ENCODE measurements at regions not wholly inside any gene's neighbourhood (a gene's known extent, or its start where the extent isn't known, plus 50 kb on each side); places are given as distances from the start of the nearest gene placed in this dataset.

DNA sequence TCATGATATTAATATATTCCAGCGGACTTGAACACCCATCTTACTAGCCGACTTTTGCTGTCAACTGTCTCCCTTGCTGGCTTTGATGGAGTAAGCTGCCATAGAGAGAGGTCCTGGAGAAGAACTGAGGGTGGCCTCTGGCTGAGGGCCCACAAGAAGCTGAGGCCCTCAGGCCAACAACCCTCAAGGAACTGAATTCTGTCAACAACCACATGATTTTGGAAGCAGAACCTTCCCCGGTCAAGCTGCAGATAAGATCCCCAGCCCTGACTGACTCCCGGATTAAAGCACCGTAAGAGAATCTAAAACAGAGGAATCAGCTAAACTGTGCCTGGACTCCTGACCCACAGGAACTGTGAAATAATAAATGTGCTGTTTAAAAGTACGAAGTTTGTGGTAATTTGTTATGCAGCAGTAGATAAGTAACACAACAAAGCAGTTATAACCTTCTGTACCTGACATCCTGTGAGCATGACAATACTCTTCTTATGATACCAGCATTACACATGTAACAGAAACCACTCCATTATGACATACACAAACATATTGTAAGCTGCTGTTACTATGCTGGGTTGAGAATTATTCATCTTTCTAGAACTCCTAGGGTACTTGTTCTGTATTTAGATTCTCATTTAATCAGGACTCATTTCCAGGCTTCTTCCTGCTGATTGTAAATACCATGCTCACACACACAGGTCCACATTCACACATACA lies 66.2 kb downstream of the HES1 start:
- no peak for TF ChIP-seq POLR2A (IDR thresholded peaks at IDR 0.05)
- no peak for TF ChIP-seq POLR2AphosphoS5 (IDR thresholded peaks at IDR 0.05)
- TF ChIP-seq, protein P1, sequence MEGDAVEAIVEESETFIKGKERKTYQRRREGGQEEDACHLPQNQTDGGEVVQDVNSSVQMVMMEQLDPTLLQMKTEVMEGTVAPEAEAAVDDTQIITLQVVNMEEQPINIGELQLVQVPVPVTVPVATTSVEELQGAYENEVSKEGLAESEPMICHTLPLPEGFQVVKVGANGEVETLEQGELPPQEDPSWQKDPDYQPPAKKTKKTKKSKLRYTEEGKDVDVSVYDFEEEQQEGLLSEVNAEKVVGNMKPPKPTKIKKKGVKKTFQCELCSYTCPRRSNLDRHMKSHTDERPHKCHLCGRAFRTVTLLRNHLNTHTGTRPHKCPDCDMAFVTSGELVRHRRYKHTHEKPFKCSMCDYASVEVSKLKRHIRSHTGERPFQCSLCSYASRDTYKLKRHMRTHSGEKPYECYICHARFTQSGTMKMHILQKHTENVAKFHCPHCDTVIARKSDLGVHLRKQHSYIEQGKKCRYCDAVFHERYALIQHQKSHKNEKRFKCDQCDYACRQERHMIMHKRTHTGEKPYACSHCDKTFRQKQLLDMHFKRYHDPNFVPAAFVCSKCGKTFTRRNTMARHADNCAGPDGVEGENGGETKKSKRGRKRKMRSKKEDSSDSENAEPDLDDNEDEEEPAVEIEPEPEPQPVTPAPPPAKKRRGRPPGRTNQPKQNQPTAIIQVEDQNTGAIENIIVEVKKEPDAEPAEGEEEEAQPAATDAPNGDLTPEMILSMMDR (IDR thresholded peaks at IDR 0.05): no peak
- Histone ChIP-seq H3K27me3 (replicated peaks; ENCODE audit: insufficient read depth) (no peaks in the 10 kb centered on the region), H3K36me3 (no peaks in the 10 kb centered on the region), H3K27ac (no peak overlapping the region), H3K9me3 (no peaks in the 10 kb centered on the region), H3K4me3 (no peak overlapping the region), H3K4me1 (replicated peaks) (no peaks in the 10 kb centered on the region)
- no peak for DNase-seq (ENCODE audit: low spot score)
- intact Hi-C loops (cut with DNase I): no loop called here
- WGBS: 97% methylated on average over 6 of the region's 6 CpGs

- Histone ChIP-seq H3K4me1 (replicated peaks) (no peaks in the 10 kb centered on the region), H3K27ac (peak overlapping the region; percentile 51 to 66), H3K36me3 (no peaks in the 10 kb centered on the region), H3K27me3 (replicated peaks; ENCODE audit: insufficient read depth) (no peaks in the 10 kb centered on the region), H3K9me3 (no peaks in the 10 kb centered on the region), H3K4me3 (peak overlapping the region; percentile 32 to 43)
- DNase-seq (ENCODE audit: low spot score): no peak
- 61% methylated on average over 11 of the region's 11 CpGs for WGBS
- intact Hi-C loops (cut with DNase I): no loop called here
- TF ChIP-seq POLR2A (IDR thresholded peaks at IDR 0.05) (no peak), POLR2AphosphoS5 (IDR thresholded peaks at IDR 0.05) (no peak)
- TF ChIP-seq, protein P1 (IDR thresholded peaks at IDR 0.05): no peak
These were observed 67.6 kb downstream of the HES1 start for GRCh38 chr3:194203482-194204041.

DNA sequence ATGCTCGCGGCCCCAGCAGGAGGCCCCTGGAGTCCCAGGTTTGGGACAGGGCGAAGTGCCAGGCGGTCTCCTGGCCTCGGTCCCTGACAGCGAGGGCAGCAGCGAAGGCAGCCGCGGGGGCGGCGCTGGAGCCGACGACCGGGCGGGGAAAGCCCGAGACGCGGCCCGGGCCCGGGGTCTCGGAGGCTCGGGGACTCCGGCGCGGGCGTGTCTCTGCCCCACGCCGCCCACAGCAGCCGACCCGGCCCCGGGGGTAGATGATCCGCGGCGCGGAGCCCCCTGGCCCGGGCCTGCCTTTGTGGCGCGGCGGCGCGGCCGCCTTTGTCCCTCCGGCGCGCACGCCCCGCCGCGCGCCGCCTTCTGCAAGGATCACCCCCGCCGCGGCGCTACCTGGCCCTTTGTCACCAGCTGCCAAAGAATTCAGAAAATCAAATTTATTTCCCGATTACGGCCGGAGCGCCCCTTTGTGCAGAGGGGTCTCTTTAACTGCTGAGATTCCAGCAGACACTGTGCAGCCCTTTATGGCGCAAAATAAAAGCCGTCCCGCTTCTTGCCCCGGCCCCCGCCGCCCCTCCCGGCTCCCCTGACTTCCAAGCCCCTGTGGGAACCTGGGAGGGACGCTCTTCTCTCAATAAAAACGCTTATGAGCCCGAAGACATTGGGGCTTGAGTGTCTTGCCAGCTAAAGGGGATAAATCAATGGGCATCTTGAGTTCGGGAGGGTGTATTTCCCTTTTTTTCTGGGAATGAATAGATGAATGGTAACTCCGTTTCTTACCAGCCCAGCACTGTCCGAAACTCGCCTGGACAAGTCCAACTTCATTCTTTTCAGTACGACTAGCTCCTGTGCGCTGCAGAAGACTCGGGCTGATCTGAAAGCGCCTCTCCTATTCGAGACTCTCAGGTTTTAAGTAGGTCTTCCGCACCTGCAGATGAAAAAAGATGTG lies 68.4 kb downstream of the HES1 start:
- H3K27me3 ChIP-seq (replicated peaks; ENCODE audit: insufficient read depth): no peaks in the 10 kb centered on the region
- H3K36me3 ChIP-seq: no peaks in the 10 kb centered on the region
- H3K4me3 ChIP-seq: peak overlapping the region; percentile 32 to 43
- TF ChIP-seq POLR2AphosphoS5 (IDR thresholded peaks at IDR 0.05) (no peak), POLR2A (IDR thresholded peaks at IDR 0.05) (no peak)
- TF ChIP-seq, protein P1 (IDR thresholded peaks at IDR 0.05): no peak
- no peaks in the 10 kb centered on the region for H3K9me3 ChIP-seq
- 15% methylated on average over 72 of the region's 79 CpGs for WGBS
- no peaks in the 10 kb centered on the region for H3K4me1 ChIP-seq (replicated peaks)
- H3K27ac ChIP-seq: peak overlapping the region; percentile 51 to 66
- peak; percentile 71 for DNase-seq (ENCODE audit: low spot score)
- intact Hi-C loops (cut with DNase I): no loop called here

- Histone ChIP-seq H3K4me1 (replicated peaks) (no peaks in the 10 kb centered on the region), H3K27me3 (replicated peaks; ENCODE audit: insufficient read depth) (no peaks in the 10 kb centered on the region), H3K9me3 (no peaks in the 10 kb centered on the region), H3K36me3 (no peaks in the 10 kb centered on the region), H3K4me3 (no peak overlapping the region), H3K27ac (no peak overlapping the region)
- whole genome bisulfite sequencing: 61% methylated on average over 8 of the region's 8 CpGs
- intact Hi-C loops (cut with DNase I): no loop called here
- TF ChIP-seq POLR2AphosphoS5 (IDR thresholded peaks at IDR 0.05): no peak
- TF ChIP-seq, protein P1 (IDR thresholded peaks at IDR 0.05): no peak
- no peak for TF ChIP-seq POLR2A (IDR thresholded peaks at IDR 0.05)
- DNase-seq (ENCODE audit: low spot score): no peak
These were observed 69.8 kb downstream of the HES1 start for GRCh38 chr3:194205675-194206133.
